ENCODE measurements at regions not wholly inside any gene's neighbourhood (a gene's known extent, or its start where the extent isn't known, plus 50 kb on each side); places are given as distances from the start of the nearest gene placed in this dataset.

DNA sequence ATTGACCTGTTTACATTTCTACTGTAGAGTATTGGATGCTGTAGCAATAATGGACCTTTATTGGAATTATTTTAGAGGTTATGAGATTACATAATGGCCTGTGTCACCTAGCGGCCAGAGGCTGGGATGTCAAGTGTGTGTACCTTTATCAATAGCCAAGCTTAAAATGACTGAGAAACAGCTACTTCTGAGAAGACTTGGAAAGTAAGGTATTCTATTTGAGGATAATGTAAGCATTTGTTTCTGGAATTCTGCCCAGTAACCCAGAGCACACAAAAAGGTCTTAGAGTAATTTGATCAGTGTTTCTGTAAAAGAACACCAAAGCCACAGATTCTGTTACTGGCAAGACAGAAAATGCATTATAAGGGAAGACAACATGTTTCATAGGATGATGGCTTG lies 116.8 kb downstream of the MACIR start:
- no peaks in the 10 kb centered on the region for H3K36me3 ChIP-seq (ENCODE audit: low read length)
- no peaks in the 10 kb centered on the region for H3K79me2 ChIP-seq (ENCODE audit: insufficient read depth, low read length)
- no peaks in the 10 kb centered on the region for H3K9me2 ChIP-seq (replicated peaks; ENCODE audit: insufficient read depth, low read length)
- H2AFZ ChIP-seq (ENCODE audit: low read depth, low read length, severe bottlenecking), result no peak overlapping the region
- no peak overlapping the region for H3K4me2 ChIP-seq (ENCODE audit: low read depth, low read length, poor library complexity, severe bottlenecking)
- H3K4me3 ChIP-seq (ENCODE audit: insufficient read depth, low read length, poor library complexity, severe bottlenecking), result no peak overlapping the region
- no peak overlapping the region for H3K27ac ChIP-seq (ENCODE audit: low read depth, low read length)
- no peaks in the 10 kb centered on the region for H4K20me1 ChIP-seq (ENCODE audit: low read depth, low read length)
- H3K27me3 ChIP-seq (ENCODE audit: low read length), result no peaks in the 10 kb centered on the region
- H3K9ac ChIP-seq (ENCODE audit: low read length), result no peak overlapping the region
- TF ChIP-seq CTCF (IDR thresholded peaks at IDR 0.05; ENCODE audit: insufficient read depth, low read length, poor library complexity, severe bottlenecking) (no peak), EZH2phosphoT487 (conservative IDR thresholded peaks at IDR 0.05; ENCODE audit: low read length) (no peak)
- no peaks in the 10 kb centered on the region for H3F3A ChIP-seq (ENCODE audit: insufficient read depth)
- H3K9me3 ChIP-seq (ENCODE audit: insufficient read depth, low read length), result no peaks in the 10 kb centered on the region

DNA sequence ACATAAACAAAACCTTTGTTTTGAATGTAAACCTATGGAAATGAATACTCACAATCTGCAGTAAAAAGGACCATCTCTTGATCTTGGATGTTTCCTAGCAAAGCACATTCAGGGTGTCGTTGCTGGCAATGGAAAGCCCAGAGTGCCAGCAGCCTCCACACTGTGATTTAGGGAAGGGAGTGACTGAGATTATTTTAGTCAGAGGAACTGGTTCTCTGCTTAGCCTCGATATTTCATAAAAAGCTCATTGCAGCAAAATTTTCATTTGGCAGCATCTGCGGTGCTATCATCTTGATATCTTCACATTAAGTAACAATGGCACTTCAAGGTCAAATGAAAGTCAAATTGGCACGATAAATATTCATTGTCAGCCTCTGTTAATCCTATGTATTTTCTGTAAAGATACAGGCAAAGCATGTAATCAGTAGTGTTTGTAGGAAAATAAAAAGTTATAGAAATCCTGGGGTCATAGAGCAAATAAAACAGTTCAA lies 116.0 kb downstream of the MACIR start:
- no peak overlapping the region for H3K9ac ChIP-seq (ENCODE audit: low read length)
- H3K27ac ChIP-seq (ENCODE audit: low read depth, low read length), result no peak overlapping the region
- H3K79me2 ChIP-seq (ENCODE audit: insufficient read depth, low read length), result no peaks in the 10 kb centered on the region
- no peaks in the 10 kb centered on the region for H4K20me1 ChIP-seq (ENCODE audit: low read depth, low read length)
- H3K9me3 ChIP-seq (ENCODE audit: insufficient read depth, low read length), result no peaks in the 10 kb centered on the region
- H3K9me2 ChIP-seq (replicated peaks; ENCODE audit: insufficient read depth, low read length), result no peaks in the 10 kb centered on the region
- no peak overlapping the region for H2AFZ ChIP-seq (ENCODE audit: low read depth, low read length, severe bottlenecking)
- no peak overlapping the region for H3K4me3 ChIP-seq (ENCODE audit: insufficient read depth, low read length, poor library complexity, severe bottlenecking)
- no peaks in the 10 kb centered on the region for H3F3A ChIP-seq (ENCODE audit: insufficient read depth)
- no peak overlapping the region for H3K4me2 ChIP-seq (ENCODE audit: low read depth, low read length, poor library complexity, severe bottlenecking)
- H3K27me3 ChIP-seq (ENCODE audit: low read length), result no peaks in the 10 kb centered on the region
- no peak for TF ChIP-seq CTCF (IDR thresholded peaks at IDR 0.05; ENCODE audit: insufficient read depth, low read length, poor library complexity, severe bottlenecking)
- no peak for TF ChIP-seq EZH2phosphoT487 (conservative IDR thresholded peaks at IDR 0.05; ENCODE audit: low read length)
- H3K36me3 ChIP-seq (ENCODE audit: low read length), result no peaks in the 10 kb centered on the region

DNA sequence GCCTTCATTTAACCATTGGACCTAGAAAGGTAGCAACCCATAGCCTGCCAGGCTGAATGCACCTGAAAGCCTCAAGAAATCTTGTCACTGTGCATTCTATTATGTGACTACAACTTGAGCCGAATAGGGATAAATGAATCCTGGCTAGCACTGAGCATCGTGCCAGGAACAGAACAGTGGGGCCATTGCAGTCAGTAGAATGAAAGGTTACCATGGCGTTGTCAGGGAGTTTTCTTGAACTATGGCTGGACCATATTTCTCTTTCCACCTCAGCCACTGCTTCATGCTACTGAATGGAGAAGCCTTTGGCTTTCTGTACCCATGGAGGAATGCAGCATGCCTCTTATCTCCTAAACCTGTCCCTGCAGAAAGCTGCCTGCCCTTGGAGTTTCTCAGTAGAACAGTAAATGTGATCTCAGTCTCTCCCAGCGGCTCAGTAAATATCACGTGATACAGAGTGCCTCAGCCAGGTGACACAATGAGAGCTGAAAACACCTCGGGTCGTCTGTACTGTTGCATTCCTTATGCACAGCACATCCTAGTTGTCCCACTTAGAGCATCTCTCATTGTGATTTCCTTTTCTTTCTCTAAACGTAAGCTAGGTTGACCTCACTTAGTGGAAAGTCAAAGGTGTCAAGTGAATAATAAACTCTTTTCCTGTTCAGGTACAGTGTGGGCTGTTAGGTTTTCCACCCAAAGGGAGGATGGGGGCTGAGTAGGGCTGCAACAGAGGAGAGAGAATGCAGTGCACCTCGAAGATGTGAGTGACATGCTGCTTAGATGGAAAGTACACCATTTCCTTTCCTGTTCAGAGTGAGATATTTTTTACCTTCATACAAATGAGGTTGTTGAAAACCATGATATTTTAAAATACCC lies 115.3 kb downstream of the MACIR start:
- no peaks in the 10 kb centered on the region for H3K9me3 ChIP-seq (ENCODE audit: insufficient read depth, low read length)
- no peaks in the 10 kb centered on the region for H3K79me2 ChIP-seq (ENCODE audit: insufficient read depth, low read length)
- H3K9me2 ChIP-seq (replicated peaks; ENCODE audit: insufficient read depth, low read length), result no peaks in the 10 kb centered on the region
- H3K27me3 ChIP-seq (ENCODE audit: low read length), result no peaks in the 10 kb centered on the region
- TF ChIP-seq CTCF (IDR thresholded peaks at IDR 0.05; ENCODE audit: insufficient read depth, low read length, poor library complexity, severe bottlenecking), result no peak
- no peak for TF ChIP-seq EZH2phosphoT487 (conservative IDR thresholded peaks at IDR 0.05; ENCODE audit: low read length)
- H3F3A ChIP-seq (ENCODE audit: insufficient read depth), result no peaks in the 10 kb centered on the region
- no peak overlapping the region for H3K4me3 ChIP-seq (ENCODE audit: insufficient read depth, low read length, poor library complexity, severe bottlenecking)
- no peak overlapping the region for H3K9ac ChIP-seq (ENCODE audit: low read length)
- no peak overlapping the region for H2AFZ ChIP-seq (ENCODE audit: low read depth, low read length, severe bottlenecking)
- no peak overlapping the region for H3K27ac ChIP-seq (ENCODE audit: low read depth, low read length)
- no peak overlapping the region for H3K4me2 ChIP-seq (ENCODE audit: low read depth, low read length, poor library complexity, severe bottlenecking)
- H4K20me1 ChIP-seq (ENCODE audit: low read depth, low read length), result no peaks in the 10 kb centered on the region
- H3K36me3 ChIP-seq (ENCODE audit: low read length), result no peaks in the 10 kb centered on the region

Measured in SU-DHL-6 (cell line).